ENCODE measurements at regions not wholly inside any gene's neighbourhood (a gene's known extent, or its start where the extent isn't known, plus 50 kb on each side); places are given as distances from the start of the nearest gene placed in this dataset.

- Histone ChIP-seq H3K4me3 (ENCODE audit: low read depth, low read length) (no peak overlapping the region), H3K27me3 (no peaks in the 10 kb centered on the region)
- DNase-seq = no peak
Measured at GRCh38 chr14:101096551-101096950, 193.0 kb upstream of the RTL1 start.

GRCh38 chr14:101097109-101097793 lies 193.7 kb upstream of the RTL1 start:
- no peaks in the 10 kb centered on the region for H3K4me1 ChIP-seq
- H3K36me3 ChIP-seq = no peaks in the 10 kb centered on the region
- no peak for TF ChIP-seq CTCF (IDR thresholded peaks at IDR 0.05; ENCODE audit: low read depth, low read length)
- no peaks in the 10 kb centered on the region for H3K27me3 ChIP-seq
- no peak overlapping the region for H3K4me3 ChIP-seq (ENCODE audit: low read depth, low read length)
- peaks cover 4% of the 10 kb centered on the region; the same call in 1 of the 2 replicates for H3K9me3 ChIP-seq
- no peak for DNase-seq

More at GRCh38 chr14:101096551-101096950, 193.0 kb upstream of the RTL1 start:
- no peak for TF ChIP-seq CTCF (IDR thresholded peaks at IDR 0.05; ENCODE audit: low read depth, low read length)
- H3K4me1 ChIP-seq = no peaks in the 10 kb centered on the region
- no peaks in the 10 kb centered on the region for H3K36me3 ChIP-seq
- peaks cover 4% of the 10 kb centered on the region; the same call in 1 of the 2 replicates for H3K9me3 ChIP-seq

- no peak for DNase-seq
- no peak for TF ChIP-seq CTCF (IDR thresholded peaks at IDR 0.05; ENCODE audit: low read depth, low read length)
- Histone ChIP-seq H3K4me3 (ENCODE audit: low read depth, low read length) (no peak overlapping the region), H3K9me3 (peaks cover 4% of the 10 kb centered on the region; the same call in 1 of the 2 replicates), H3K36me3 (no peaks in the 10 kb centered on the region), H3K4me1 (no peaks in the 10 kb centered on the region), H3K27me3 (no peaks in the 10 kb centered on the region)
Measured at GRCh38 chr14:101098177-101098576, 194.7 kb upstream of the RTL1 start.

- no peaks in the 10 kb centered on the region for H3K36me3 ChIP-seq
- no peaks in the 10 kb centered on the region for H3K27me3 ChIP-seq
- peaks cover 4% of the 10 kb centered on the region; the same call in 1 of the 2 replicates for H3K9me3 ChIP-seq
- no peak for TF ChIP-seq CTCF (IDR thresholded peaks at IDR 0.05; ENCODE audit: low read depth, low read length)
- H3K4me3 ChIP-seq (ENCODE audit: low read depth, low read length) = no peak overlapping the region
- H3K4me1 ChIP-seq = no peaks in the 10 kb centered on the region
- DNase-seq = no peak
Measured at GRCh38 chr14:101098641-101099040, 195.1 kb upstream of the RTL1 start.

- DNase-seq = no peak
- Histone ChIP-seq H3K27me3 (no peaks in the 10 kb centered on the region), H3K4me1 (no peaks in the 10 kb centered on the region), H3K4me3 (ENCODE audit: low read depth, low read length) (no peak overlapping the region), H3K9me3 (peaks cover 4% of the 10 kb centered on the region; the same call in 1 of the 2 replicates), H3K36me3 (no peaks in the 10 kb centered on the region)
- no peak for TF ChIP-seq CTCF (IDR thresholded peaks at IDR 0.05; ENCODE audit: low read depth, low read length)
Measured at GRCh38 chr14:101101456-101102056, 198.0 kb upstream of the RTL1 start.

GRCh38 chr14:101102875-101103274 lies 199.4 kb upstream of the RTL1 start:
- H3K4me1 ChIP-seq = no peaks in the 10 kb centered on the region
- H3K4me3 ChIP-seq (ENCODE audit: low read depth, low read length) = no peak overlapping the region
- DNase-seq = no peak
- H3K9me3 ChIP-seq = peaks cover 4% of the 10 kb centered on the region; the same call in 1 of the 2 replicates
- no peaks in the 10 kb centered on the region for H3K36me3 ChIP-seq
- no peaks in the 10 kb centered on the region for H3K27me3 ChIP-seq
- no peak for TF ChIP-seq CTCF (IDR thresholded peaks at IDR 0.05; ENCODE audit: low read depth, low read length)

Data from BE2C (cell line).